PC-3 (cell line): ENCODE measurements at regions not wholly inside any gene's neighbourhood (a gene's known extent, or its start where the extent isn't known, plus 50 kb on each side); places are given as distances from the start of the nearest gene placed in this dataset.

Experiments used
- ATAC-seq: fragments of 200-7000 bp; cut with Tn5 transposase; 2 replicates; pipeline ENCODE4 v1.9.1; 2020; ENCODE audit warnings: mild to moderate bottlenecking, moderate library complexity
- BruUV-seq: library from RNA; stranded (reverse); fragments of 400-500 nt; replicated peaks from 2 replicates; lab custom pipeline; 2021; lab: Mats Ljungman, UMichigan
- CTCF ChIA-PET: fragments of 300-600 bp; sonication (Branson Sonifier 250); formaldehyde crosslinking; loops from one replicate; lab custom pipeline; 2022; ENCODE audit warnings: antibody characterized with exemption; lab: Charles Lee
- POLR2A ChIA-PET: fragments of 300-600 bp; sonication (Branson Sonifier 250); formaldehyde crosslinking; loops from one replicate; lab custom pipeline; 2022; ENCODE audit warnings: antibody characterized with exemption; ENCODE audit not compliant: unreplicated experiment; lab: Charles Lee
- DNase-seq: peaks from one replicate; pipeline ENCODE4 v3.0.0-alpha.2; 2015
- H2AFZ ChIP-seq: fragments of 300-600 bp; sonication (generic); 2 replicates; pipeline ENCODE4 v1.6.0; 2016; ENCODE audit warnings: antibody characterized with exemption, low read length
- H3F3A ChIP-seq: fragments of 300-600 bp; sonication (generic); one replicate; pipeline ENCODE4 v1.6.0; 2017; ENCODE audit warnings: antibody characterized with exemption, low read length, control low read depth, mild to moderate bottlenecking; ENCODE audit not compliant: unreplicated experiment
- H3K27ac ChIP-seq: fragments of 300-600 bp; sonication (generic); 2 replicates; pipeline ENCODE4 v1.5.1; 2016; ENCODE audit warnings: mild to moderate bottlenecking, low read length
- H3K27me3 ChIP-seq: fragments of 300-600 bp; sonication (generic); 2 replicates; pipeline ENCODE4 v1.6.1; 2016; ENCODE audit warnings: low read length, mixed read lengths
- H3K36me3 ChIP-seq: fragments of 300-600 bp; sonication (generic); 2 replicates; pipeline ENCODE4 v1.6.1; 2016; ENCODE audit warnings: low read depth, mixed run types, low read length, mixed read lengths
- H3K4me1 ChIP-seq: fragments of 300-600 bp; sonication (generic); 2 replicates; pipeline ENCODE4 v1.5.1; 2016; ENCODE audit warnings: low read length; ENCODE audit not compliant: insufficient read depth
- H3K4me2 ChIP-seq: fragments of 300-600 bp; sonication (generic); 2 replicates; pipeline ENCODE4 v1.6.0; 2016; ENCODE audit warnings: low read length
- H3K4me3 ChIP-seq: fragments of 300-600 bp; sonication (generic); 2 replicates; pipeline ENCODE4 v1.5.1; 2016; ENCODE audit warnings: mild to moderate bottlenecking, low read length, mixed read lengths
- H3K79me2 ChIP-seq: fragments of 300-600 bp; sonication (generic); 2 replicates; pipeline ENCODE4 v1.6.1; 2017; ENCODE audit warnings: low read length, mixed read lengths
- H3K9ac ChIP-seq: fragments of 300-600 bp; sonication (generic); 2 replicates; pipeline ENCODE4 v1.6.0; 2016; ENCODE audit warnings: mild to moderate bottlenecking, low read length
- H3K9me2 ChIP-seq: fragments of 300-600 bp; sonication (generic); replicated peaks from 2 replicates; pipeline ENCODE4 v1.6.1; 2016; ENCODE audit warnings: mixed run types, low read length, mixed read lengths
- H3K9me3 ChIP-seq: fragments of 300-600 bp; sonication (generic); 2 replicates; pipeline ENCODE4 v1.6.1; 2016; ENCODE audit warnings: low read length, mixed read lengths
- H4K20me1 ChIP-seq: fragments of 300-600 bp; sonication (generic); 2 replicates; pipeline ENCODE4 v1.6.1; 2016; ENCODE audit warnings: low read length, mixed read lengths
- CTCF ChIP-seq: fragments of 300-600 bp; sonication (generic); conservative IDR thresholded peaks from 2 replicates; pipeline ENCODE4 v1.5.1; 2017; ENCODE audit warnings: antibody characterized with exemption, low read depth, mild to moderate bottlenecking, low read length
- EZH2 ChIP-seq: fragments of 300-600 bp; sonication (generic); IDR thresholded peaks from one replicate; pipeline ENCODE4 v1.6.1; 2017; ENCODE audit warnings: antibody characterized with exemption, mild to moderate bottlenecking, low read length; ENCODE audit not compliant: unreplicated experiment
- EZH2phosphoT487 ChIP-seq: fragments of 300-600 bp; sonication (generic); IDR thresholded peaks from 2 replicates; pipeline ENCODE4 v1.6.1; 2018; ENCODE audit warnings: mild to moderate bottlenecking, antibody characterized with exemption, low read length, borderline replicate concordance
- intact Hi-C: fragments of 100-400 bp; cut with micrococcal nuclease; formaldehyde crosslinking; loops from 2 replicates; pipeline ENCODE4 v1.9.0; 2023

- no peaks in the 10 kb centered on the region for H3K9me3 ChIP-seq
- peak overlapping the region; percentile 50 for H3K9ac ChIP-seq
- CTCF ChIA-PET, result no interaction called here
- no peaks in the 10 kb centered on the region for H3F3A ChIP-seq
- H3K36me3 ChIP-seq, result no peaks in the 10 kb centered on the region
- H3K27ac ChIP-seq, result peak overlapping the region; percentile 90
- H3K9me2 ChIP-seq, result no peaks in the 10 kb centered on the region
- intact Hi-C loops, result no loop called here
- peak overlapping the region; percentile 52; the same call in 1 of the 2 replicates for H3K4me3 ChIP-seq
- no peaks in the 10 kb centered on the region for H3K27me3 ChIP-seq
- no peaks in the 10 kb centered on the region for H4K20me1 ChIP-seq
- H3K4me1 ChIP-seq, result peaks cover 24% of the 10 kb centered on the region
- no peak for TF ChIP-seq EZH2phosphoT487
- TF ChIP-seq CTCF, result no peak
- TF ChIP-seq EZH2, result no peak
- H2AFZ ChIP-seq, result peak overlapping the region; percentile 80
- peak overlapping the region; percentile 85 for H3K4me2 ChIP-seq
- peak; percentile 45; the same call in 1 of the 2 replicates for ATAC-seq
- H3K79me2 ChIP-seq, result no peaks in the 10 kb centered on the region
- no TSS peak for BruUV-seq
- POLR2A ChIA-PET, result no interaction called here
- DNase-seq, result no peak
Observed at GRCh38 chr16:85515319-85515745, 97.8 kb upstream of the GSE1 start.

DNA sequence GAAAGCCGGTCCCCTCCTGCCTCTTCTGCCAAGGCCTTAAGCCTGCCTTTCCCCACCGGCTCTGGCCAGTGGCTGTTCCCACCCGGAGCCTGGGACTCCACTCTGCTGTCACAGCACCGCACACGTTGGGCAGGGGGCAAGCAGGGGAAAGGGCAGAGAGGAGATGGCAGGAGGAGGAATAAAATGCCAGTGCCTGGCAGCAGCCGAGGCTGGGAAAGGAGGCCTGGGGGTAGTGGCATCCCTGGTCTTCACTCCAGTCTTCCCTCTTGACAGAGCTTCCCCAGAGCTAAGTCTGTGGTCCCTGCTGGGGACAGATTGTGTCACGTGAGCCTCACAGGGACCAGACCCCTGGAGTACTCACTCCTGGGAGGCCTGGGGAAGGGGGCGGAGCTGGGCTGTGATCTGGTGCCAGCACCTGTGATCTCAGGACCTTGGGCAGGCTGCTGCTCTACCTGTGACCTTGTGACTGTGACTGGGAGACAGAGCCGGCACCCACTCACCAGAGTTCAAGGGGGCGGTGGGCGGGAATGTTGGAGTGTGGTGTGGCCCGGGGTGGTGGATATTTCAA is 97.2 kb upstream of the GSE1 start:
- no peaks in the 10 kb centered on the region for H3K9me3 ChIP-seq
- no peak overlapping the region for H3K4me3 ChIP-seq
- POLR2A ChIA-PET, result no interaction called here
- H3K4me2 ChIP-seq, result peak overlapping the region; percentile 85; the same call in 1 of the 2 replicates
- no peaks in the 10 kb centered on the region for H3F3A ChIP-seq
- no peaks in the 10 kb centered on the region for H4K20me1 ChIP-seq
- H3K9me2 ChIP-seq, result no peaks in the 10 kb centered on the region
- DNase-seq (no peak), ATAC-seq (no peak)
- H3K27ac ChIP-seq, result peak overlapping the region; percentile 90
- H3K4me1 ChIP-seq, result peaks cover 27% of the 10 kb centered on the region
- H3K27me3 ChIP-seq, result no peaks in the 10 kb centered on the region
- H3K36me3 ChIP-seq, result no peaks in the 10 kb centered on the region
- H3K9ac ChIP-seq, result no peak overlapping the region
- intact Hi-C loops, result no loop called here
- CTCF ChIA-PET, result no interaction called here
- TF ChIP-seq EZH2 (no peak), CTCF (no peak), EZH2phosphoT487 (no peak)
- no peak overlapping the region for H2AFZ ChIP-seq
- no peaks in the 10 kb centered on the region for H3K79me2 ChIP-seq
- no TSS peak for BruUV-seq

DNA sequence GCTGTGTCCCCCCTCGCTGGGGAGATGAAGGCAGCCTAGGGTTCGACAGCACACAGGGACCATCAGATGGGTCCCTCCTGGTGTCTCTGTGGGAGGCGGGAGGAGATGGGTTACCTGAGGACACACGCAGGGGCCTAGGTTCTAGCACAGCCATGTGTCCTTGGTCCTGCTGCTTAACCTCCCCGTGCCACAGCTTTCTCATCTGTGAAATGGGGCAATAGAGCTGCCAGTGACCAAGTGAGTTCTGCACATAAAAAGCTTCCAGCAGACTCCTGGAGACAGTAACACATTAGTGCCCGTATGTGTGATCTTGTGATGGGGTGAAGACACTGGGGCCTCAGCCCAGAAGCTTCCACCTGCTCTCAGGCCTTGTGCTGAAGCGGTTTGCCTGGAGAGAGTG is 96.0 kb upstream of the GSE1 start:
- no TSS peak for BruUV-seq

More for the DNA sequence above, 96.0 kb upstream of the GSE1 start:
- no peak overlapping the region for H3K9ac ChIP-seq
- H3K4me2 ChIP-seq, result no peak overlapping the region
- no peaks in the 10 kb centered on the region for H3F3A ChIP-seq
- TF ChIP-seq EZH2phosphoT487, result no peak
- TF ChIP-seq CTCF, result no peak
- no peak for TF ChIP-seq EZH2
- no peaks in the 10 kb centered on the region for H3K27me3 ChIP-seq
- H2AFZ ChIP-seq, result no peak overlapping the region
- DNase-seq (no peak), ATAC-seq (no peak)
- no peaks in the 10 kb centered on the region for H4K20me1 ChIP-seq
- H3K9me2 ChIP-seq, result no peaks in the 10 kb centered on the region
- H3K79me2 ChIP-seq, result no peaks in the 10 kb centered on the region
- H3K27ac ChIP-seq, result no peak overlapping the region
- POLR2A ChIA-PET, result no interaction called here
- peaks cover 35% of the 10 kb centered on the region for H3K4me1 ChIP-seq
- no peak overlapping the region for H3K4me3 ChIP-seq
- intact Hi-C loops, result no loop called here
- H3K36me3 ChIP-seq, result no peaks in the 10 kb centered on the region
- no peaks in the 10 kb centered on the region for H3K9me3 ChIP-seq
- CTCF ChIA-PET, result no interaction called here
